Stimulated activated effector memory CD8-positive, alpha-beta T cell treated with anti-CD3 and anti-CD28 coated beads, Interleukin-12 subunit alpha, Interleukin-12 subunit beta, amount 100 ng/mL, for 72 hours (primary cell): ENCODE measurements at regions not wholly inside any gene's neighbourhood (a gene's known extent, or its start where the extent isn't known, plus 50 kb on each side); places are given as distances from the start of the nearest gene placed in this dataset.
"Not testable (repeated sequence)": the region's sequence is repeated elsewhere in the genome, so short reads cannot be mapped to it uniquely, and the experiment has no call there.

Experiments used
- ATAC-seq: fragments of 150-1000 bp; cut with Tn5 transposase; 2 replicates; pipeline ENCODE4 v1.10.0; 2021
- DNase-seq, 2 donors: peaks; one replicate each; pipeline ENCODE4 v3.0.0; 2021 to 2022; ENCODE audit warnings: low spot score in 2 of 2
- H3K27ac Mint-ChIP-seq: one replicate; pipeline ENCODE4 v1.8.0; 2022; ENCODE audit warnings: mild to moderate bottlenecking, mixed read lengths
- H3K36me3 Mint-ChIP-seq: one replicate; pipeline ENCODE4 v1.8.0; 2022; ENCODE audit warnings: mild to moderate bottlenecking, mixed read lengths
- H3K4me1 Mint-ChIP-seq: one replicate; pipeline ENCODE4 v1.8.0; 2022; ENCODE audit warnings: mixed read lengths
- H3K4me3 Mint-ChIP-seq: one replicate; pipeline ENCODE4 v1.8.0; 2022; ENCODE audit warnings: mild to moderate bottlenecking, mixed read lengths
- H3K9me3 Mint-ChIP-seq: one replicate; pipeline ENCODE4 v1.8.0; 2022; ENCODE audit warnings: mixed read lengths

GRCh38 chr3:65303431-65303830 is 615.6 kb upstream of the ADAMTS9 start:
- DNase-seq (no peak), ATAC-seq (no peak)
- no peak overlapping the region for H3K27ac Mint-ChIP-seq
- no peaks in the 10 kb centered on the region for H3K36me3 Mint-ChIP-seq
- H3K4me3 Mint-ChIP-seq: no peak overlapping the region
- no peaks in the 10 kb centered on the region for H3K4me1 Mint-ChIP-seq
- H3K9me3 Mint-ChIP-seq: peaks cover 17% of the 10 kb centered on the region

- Mint-ChIP-seq H3K9me3 (peaks cover 14% of the 10 kb centered on the region), H3K36me3 (no peaks in the 10 kb centered on the region), H3K4me1 (no peaks in the 10 kb centered on the region), H3K4me3 (no peak overlapping the region), H3K27ac (no peak overlapping the region)
- ATAC-seq (no peak), DNase-seq (no peak)
Measured at GRCh38 chr3:65291448-65292125, 603.8 kb upstream of the ADAMTS9 start.

- H3K4me3 Mint-ChIP-seq: no peak overlapping the region
- no peaks in the 10 kb centered on the region for H3K4me1 Mint-ChIP-seq
- H3K27ac Mint-ChIP-seq: no peak overlapping the region
- peaks cover 16% of the 10 kb centered on the region for H3K9me3 Mint-ChIP-seq
- DNase-seq: no peak
- no peak for ATAC-seq
- H3K36me3 Mint-ChIP-seq: no peaks in the 10 kb centered on the region
Measured at GRCh38 chr3:65288776-65289175, 601.0 kb upstream of the ADAMTS9 start.

DNA sequence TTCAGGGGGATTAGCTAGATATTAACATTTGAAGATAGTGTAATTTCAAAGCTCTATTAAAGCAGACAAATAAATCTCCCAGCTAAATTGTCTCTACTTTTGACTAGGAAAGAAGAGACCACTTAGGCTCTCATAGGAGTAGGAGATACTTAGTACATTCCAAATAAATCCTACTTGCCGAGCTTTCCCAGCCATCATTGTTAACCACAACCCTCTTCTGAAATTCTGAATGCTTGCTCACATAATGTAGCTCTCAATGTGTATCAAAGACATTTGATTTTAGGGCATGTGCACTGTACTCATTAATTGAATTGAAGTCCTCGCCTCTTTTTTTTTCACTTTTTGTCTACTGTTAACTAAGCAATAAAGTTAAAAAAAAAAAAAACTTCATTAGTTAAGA is 598.2 kb upstream of the ADAMTS9 start:
- no peaks in the 10 kb centered on the region for H3K4me1 Mint-ChIP-seq
- ATAC-seq (no peak), DNase-seq (no peak)
- no peak overlapping the region for H3K27ac Mint-ChIP-seq
- H3K4me3 Mint-ChIP-seq: no peak overlapping the region
- H3K36me3 Mint-ChIP-seq: no peaks in the 10 kb centered on the region
- peaks cover 16% of the 10 kb centered on the region for H3K9me3 Mint-ChIP-seq

DNA sequence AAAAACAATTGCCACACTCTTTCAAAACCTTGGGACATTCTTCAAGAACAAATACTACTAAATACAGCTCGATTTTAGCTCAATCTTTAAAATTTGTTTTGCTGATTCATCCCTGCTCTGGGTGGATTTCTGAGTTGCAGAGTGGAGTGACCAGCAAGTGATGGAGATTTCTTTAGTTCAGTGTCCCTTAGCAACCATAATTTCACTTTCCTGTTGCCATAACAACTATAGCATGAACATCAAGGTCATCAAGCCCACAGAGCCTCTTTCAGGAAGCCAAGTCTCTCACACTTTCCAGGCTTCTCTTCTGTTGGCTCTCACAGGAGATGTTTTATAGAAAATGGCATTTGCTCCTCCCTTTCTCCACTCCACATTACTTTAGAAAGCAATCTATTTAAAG is 597.2 kb upstream of the ADAMTS9 start:
- H3K4me1 Mint-ChIP-seq: no peaks in the 10 kb centered on the region

DNA sequence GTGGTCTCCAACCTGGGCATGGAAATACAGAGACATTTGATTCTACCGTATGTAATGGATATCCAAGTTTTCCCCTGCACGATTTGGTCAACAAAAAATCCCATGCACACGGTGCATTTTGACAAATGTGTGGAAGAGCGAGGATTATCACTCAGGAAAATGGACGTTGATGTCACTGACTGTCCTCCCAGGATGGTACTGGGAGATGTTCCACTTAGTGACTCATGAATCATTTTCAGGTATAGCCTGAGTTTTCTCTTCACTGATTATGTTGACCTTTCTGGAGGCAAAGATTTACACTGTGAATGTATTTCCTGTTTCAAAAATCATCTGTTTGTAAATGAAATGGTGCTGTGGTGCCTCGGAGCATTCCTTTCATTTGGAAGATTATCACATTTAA is 596.7 kb upstream of the ADAMTS9 start:
- ATAC-seq: no peak
- no peaks in the 10 kb centered on the region for H3K36me3 Mint-ChIP-seq
- H3K27ac Mint-ChIP-seq: no peak overlapping the region
- no peak overlapping the region for H3K4me3 Mint-ChIP-seq
- no peaks in the 10 kb centered on the region for H3K4me1 Mint-ChIP-seq
- peaks cover 18% of the 10 kb centered on the region for H3K9me3 Mint-ChIP-seq
- DNase-seq: no peak

More for the DNA sequence above, 597.2 kb upstream of the ADAMTS9 start:
- peaks cover 20% of the 10 kb centered on the region for H3K9me3 Mint-ChIP-seq
- ATAC-seq (no peak), DNase-seq (no peak)
- H3K4me3 Mint-ChIP-seq: no peak overlapping the region
- H3K36me3 Mint-ChIP-seq: no peaks in the 10 kb centered on the region
- no peak overlapping the region for H3K27ac Mint-ChIP-seq

GRCh38 chr3:65279225-65279782 is 591.5 kb upstream of the ADAMTS9 start:
- H3K9me3 Mint-ChIP-seq: peaks cover 28% of the 10 kb centered on the region
- no peaks in the 10 kb centered on the region for H3K36me3 Mint-ChIP-seq
- H3K4me1 Mint-ChIP-seq: no peaks in the 10 kb centered on the region
- no peak for DNase-seq
- ATAC-seq: no peak
- H3K4me3 Mint-ChIP-seq: no peak overlapping the region
- H3K27ac Mint-ChIP-seq: no peak overlapping the region

GRCh38 chr3:65277798-65278197 is 590.0 kb upstream of the ADAMTS9 start:
- peaks cover 19% of the 10 kb centered on the region for H3K9me3 Mint-ChIP-seq
- no peak overlapping the region for H3K27ac Mint-ChIP-seq
- no peaks in the 10 kb centered on the region for H3K4me1 Mint-ChIP-seq
- no peak overlapping the region for H3K4me3 Mint-ChIP-seq
- ATAC-seq (no peak), DNase-seq (no peak)
- no peaks in the 10 kb centered on the region for H3K36me3 Mint-ChIP-seq

GRCh38 chr3:65276551-65276950 is 588.8 kb upstream of the ADAMTS9 start:
- Mint-ChIP-seq H3K27ac (no peak overlapping the region), H3K4me1 (no peaks in the 10 kb centered on the region), H3K4me3 (no peak overlapping the region), H3K9me3 (peaks cover 19% of the 10 kb centered on the region), H3K36me3 (no peaks in the 10 kb centered on the region)
- no peak for DNase-seq
- ATAC-seq: no peak

- DNase-seq: no peak
- H3K9me3 Mint-ChIP-seq: peaks cover 3% of the 10 kb centered on the region
- no peak for ATAC-seq
- H3K4me3 Mint-ChIP-seq: no peak overlapping the region
- no peaks in the 10 kb centered on the region for H3K36me3 Mint-ChIP-seq
- no peaks in the 10 kb centered on the region for H3K4me1 Mint-ChIP-seq
- H3K27ac Mint-ChIP-seq: no peak overlapping the region
Measured at GRCh38 chr3:65268426-65268825, 580.6 kb upstream of the ADAMTS9 start.

GRCh38 chr3:65265942-65266590 is 578.3 kb upstream of the ADAMTS9 start:
- DNase-seq (no peak), ATAC-seq (no peak)
- H3K4me3 Mint-ChIP-seq: no peak overlapping the region
- H3K27ac Mint-ChIP-seq: no peak overlapping the region
- H3K4me1 Mint-ChIP-seq: no peaks in the 10 kb centered on the region
- no peaks in the 10 kb centered on the region for H3K36me3 Mint-ChIP-seq
- H3K9me3 Mint-ChIP-seq: peaks cover 3% of the 10 kb centered on the region

DNA sequence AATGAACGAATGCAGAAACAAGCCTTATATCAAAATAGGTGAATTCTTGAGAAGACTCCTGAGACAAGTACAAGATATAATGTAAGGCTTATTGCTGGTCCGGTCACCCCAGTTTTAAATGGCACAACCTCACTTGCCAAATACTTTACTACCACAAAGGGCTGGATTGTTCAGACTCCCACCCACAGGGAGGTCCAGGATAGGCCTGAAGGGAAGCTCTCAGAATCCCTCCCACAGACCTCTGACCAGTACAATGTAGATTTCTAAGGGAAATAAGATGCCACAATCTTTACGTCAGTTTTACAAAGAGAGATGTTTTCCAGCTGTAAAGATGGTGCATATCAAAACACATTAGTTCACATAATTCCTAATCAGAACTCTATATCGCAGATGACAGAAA is 577.7 kb upstream of the ADAMTS9 start:
- no peak for DNase-seq
- Mint-ChIP-seq H3K9me3 (peaks cover 3% of the 10 kb centered on the region), H3K27ac (no peak overlapping the region)

GRCh38 chr3:65262548-65262947 is 574.7 kb upstream of the ADAMTS9 start:
- H3K4me3 Mint-ChIP-seq: no peak overlapping the region
- peaks cover 3% of the 10 kb centered on the region for H3K9me3 Mint-ChIP-seq
- H3K27ac Mint-ChIP-seq: no peak overlapping the region
- no peak for ATAC-seq
- H3K36me3 Mint-ChIP-seq: no peaks in the 10 kb centered on the region
- no peak for DNase-seq
- no peaks in the 10 kb centered on the region for H3K4me1 Mint-ChIP-seq

More for the DNA sequence above, 577.7 kb upstream of the ADAMTS9 start:
- no peak for ATAC-seq
- H3K4me3 Mint-ChIP-seq: no peak overlapping the region
- H3K4me1 Mint-ChIP-seq: no peaks in the 10 kb centered on the region
- no peaks in the 10 kb centered on the region for H3K36me3 Mint-ChIP-seq

DNA sequence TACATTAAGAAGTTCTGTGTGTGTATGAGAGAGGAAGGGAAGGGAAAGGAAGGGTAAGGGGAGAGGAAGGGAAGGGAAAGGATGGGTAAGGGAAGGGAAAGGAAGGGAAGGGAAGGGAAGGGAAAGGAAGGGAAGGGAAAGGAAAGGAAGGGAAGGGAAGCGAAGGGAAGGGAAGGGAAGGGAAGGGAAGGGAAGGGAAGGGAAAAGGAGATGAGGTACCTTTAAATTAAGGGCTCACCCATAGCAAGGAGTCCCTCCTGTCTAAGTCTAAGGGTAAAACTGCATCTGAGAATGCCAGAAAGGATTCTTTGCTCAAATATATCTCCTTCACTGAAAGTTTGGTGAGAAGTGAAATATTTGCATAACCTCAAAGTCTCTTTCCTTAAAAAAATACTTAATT is 572.1 kb upstream of the ADAMTS9 start:
- DNase-seq: no peak
- H3K9me3 Mint-ChIP-seq: no peaks in the 10 kb centered on the region
- no peaks in the 10 kb centered on the region for H3K36me3 Mint-ChIP-seq
- H3K4me1 Mint-ChIP-seq: no peaks in the 10 kb centered on the region
- no peak overlapping the region for H3K27ac Mint-ChIP-seq
- H3K4me3 Mint-ChIP-seq: no peak overlapping the region
- ATAC-seq: no peak

- not testable (repeated sequence) for H3K27ac Mint-ChIP-seq, H3K4me1 Mint-ChIP-seq, H3K36me3 Mint-ChIP-seq, H3K4me3 Mint-ChIP-seq, DNase-seq, ATAC-seq
- peaks cover 11% of the 10 kb centered on the region for H3K9me3 Mint-ChIP-seq
Measured at GRCh38 chr3:65252914-65253313, 565.1 kb upstream of the ADAMTS9 start.

GRCh38 chr3:65252266-65252665 is 564.5 kb upstream of the ADAMTS9 start:
- ATAC-seq: no peak
- Mint-ChIP-seq H3K4me1 (no peaks in the 10 kb centered on the region), H3K4me3 (no peak overlapping the region), H3K27ac (no peak overlapping the region), H3K9me3 (peaks cover 11% of the 10 kb centered on the region), H3K36me3 (no peaks in the 10 kb centered on the region)
- no peak for DNase-seq
